ENCODE measurements at regions not wholly inside any gene's neighbourhood (a gene's known extent, or its start where the extent isn't known, plus 50 kb on each side); places are given as distances from the start of the nearest gene placed in this dataset.

DNA sequence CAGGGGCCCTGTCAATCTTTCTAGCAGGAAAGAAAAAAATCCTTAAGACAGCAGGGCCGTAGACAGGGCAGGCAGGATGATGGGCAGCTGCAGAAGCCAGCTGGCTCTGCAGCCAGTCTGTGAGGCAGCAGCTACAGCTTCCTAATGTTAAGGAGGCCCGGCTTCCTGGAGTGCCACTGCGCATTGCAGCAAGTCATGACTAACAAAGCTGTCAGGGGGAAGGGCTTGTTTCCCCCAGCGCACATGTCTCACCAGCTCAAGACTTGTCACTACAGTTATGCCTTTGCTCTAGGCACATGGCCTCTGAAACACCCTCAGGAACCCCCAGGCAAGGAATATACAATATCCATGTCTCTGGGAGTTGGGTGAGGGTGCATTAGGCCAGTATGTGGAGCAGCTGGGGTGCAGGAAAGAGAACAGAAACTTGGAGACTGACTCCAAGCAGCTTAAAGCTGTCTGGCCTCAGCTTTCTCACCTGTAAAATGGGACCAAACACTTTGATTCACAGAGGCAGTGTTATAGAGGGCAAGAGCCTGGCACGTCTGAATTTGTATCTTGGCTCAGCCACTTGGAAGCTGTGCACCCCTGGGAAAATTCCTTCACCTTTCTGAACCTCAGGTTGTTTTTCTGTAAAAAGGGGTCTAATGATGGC, 220.0 kb downstream of the HAPSTR1 start:
- TF ChIP-seq, protein P1, sequence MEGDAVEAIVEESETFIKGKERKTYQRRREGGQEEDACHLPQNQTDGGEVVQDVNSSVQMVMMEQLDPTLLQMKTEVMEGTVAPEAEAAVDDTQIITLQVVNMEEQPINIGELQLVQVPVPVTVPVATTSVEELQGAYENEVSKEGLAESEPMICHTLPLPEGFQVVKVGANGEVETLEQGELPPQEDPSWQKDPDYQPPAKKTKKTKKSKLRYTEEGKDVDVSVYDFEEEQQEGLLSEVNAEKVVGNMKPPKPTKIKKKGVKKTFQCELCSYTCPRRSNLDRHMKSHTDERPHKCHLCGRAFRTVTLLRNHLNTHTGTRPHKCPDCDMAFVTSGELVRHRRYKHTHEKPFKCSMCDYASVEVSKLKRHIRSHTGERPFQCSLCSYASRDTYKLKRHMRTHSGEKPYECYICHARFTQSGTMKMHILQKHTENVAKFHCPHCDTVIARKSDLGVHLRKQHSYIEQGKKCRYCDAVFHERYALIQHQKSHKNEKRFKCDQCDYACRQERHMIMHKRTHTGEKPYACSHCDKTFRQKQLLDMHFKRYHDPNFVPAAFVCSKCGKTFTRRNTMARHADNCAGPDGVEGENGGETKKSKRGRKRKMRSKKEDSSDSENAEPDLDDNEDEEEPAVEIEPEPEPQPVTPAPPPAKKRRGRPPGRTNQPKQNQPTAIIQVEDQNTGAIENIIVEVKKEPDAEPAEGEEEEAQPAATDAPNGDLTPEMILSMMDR (conservative IDR thresholded peaks at IDR 0.05) = no peak
- TF ChIP-seq ZFX (IDR thresholded peaks at IDR 0.05) = no peak

Measured in C4-2B (cell line).